Right lobe of liver (tissue), 6 donors: ENCODE measurements at regions not wholly inside any gene's neighbourhood (a gene's known extent, or its start where the extent isn't known, plus 50 kb on each side); places are given as distances from the start of the nearest gene placed in this dataset.

Experiments
- ATAC-seq, 4 donors: fragments of 200-7000 bp; cut with Tn5 transposase; one replicate each; pipeline ENCODE4 v1.9.1; 2020; ENCODE audit warnings: mild to moderate bottlenecking in 4 of 4, moderate library complexity in 4 of 4
- DNase-seq, 3 donors: peaks; one replicate each; pipeline ENCODE4 v3.0.0-alpha.2; 2020
- H3K27ac ChIP-seq, 3 donors: fragments of 200-600 bp; one replicate each; pipeline ENCODE4 v1.8.0; 2022
- H3K27me3 ChIP-seq, 2 donors: fragments of 200-600 bp; one replicate each; pipeline ENCODE4 v1.8.0; 2022
- H3K36me3 ChIP-seq, 4 donors: fragments of 200-600 bp; sonication (generic) in 1 of 4; one replicate each; pipeline versions ENCODE4 v1.5.1 to v1.8.0; 2017 to 2022; ENCODE audit warnings: control low read depth in 1 of 4
- H3K4me1 ChIP-seq, 4 donors: fragments of 200-600 bp; sonication (generic) in 1 of 4; one replicate each; pipeline versions ENCODE4 v1.5.1 to v1.8.0; 2017 to 2022; ENCODE audit warnings: control low read depth in 1 of 4
- H3K4me3 ChIP-seq, 3 donors: fragments of 200-600 bp; one replicate each; pipeline ENCODE4 v1.8.0; 2022
- H3K9me3 ChIP-seq, 4 donors: fragments of 200-600 bp; sonication (generic) in 1 of 4; one replicate each; pipeline versions ENCODE4 v1.5.1 to v1.8.0; 2017 to 2022; ENCODE audit warnings: control low read depth in 1 of 4
- CTCF ChIP-seq, 4 donors: fragments of 200-600 bp in 3 of 4; fragments of 450-650 bp in 1 of 4; IDR thresholded peaks; one replicate each; pipeline versions ENCODE4 v1.5.1 to v1.8.0; 2016 to 2022; ENCODE audit warnings: antibody characterized with exemption in 4 of 4, mild to moderate bottlenecking in 2 of 4
- POLR2A ChIP-seq: fragments of 450-650 bp; IDR thresholded peaks from one replicate; pipeline ENCODE4 v1.6.1; 2017; ENCODE audit warnings: antibody characterized with exemption, mild to moderate bottlenecking
- WGBS: methylation state at CpG from one replicate; pipeline ENCODE4 v1.1.6; 2018; ENCODE audit warnings: low coverage, low lambda C conversion rate; ENCODE audit not compliant: insufficient coverage; ENCODE audit errors: missing lambda C conversion rate; 5-methylcytosine and 5-hydroxymethylcytosine counted together
- intact Hi-C, 2 donors: fragments of 100-400 bp; cut with DNase I; formaldehyde crosslinking; loops; one replicate each; pipeline versions ENCODE4 v1.11.2 to v1.14.1; 2022
- donor health status: DM: no; HTN: yes; CAD: no.
- donor health status: DM: no; HTN: no; CAD: no.
- donor health status: DM: no; HTN: no; CAD: no.
- donor health status: DM: no; HTN: yes; CAD: no.
- donor health status: DM: no; HTN: yes; CAD: no.

- WGBS = 77% methylated on average over 3 of the region's 3 CpGs
Observed at GRCh38 chr9:82549174-82549821, 513.6 kb downstream of the RASEF start.

GRCh38 chr9:82552784-82553183 is 510.2 kb downstream of the RASEF start:
- Histone ChIP-seq H3K36me3 (no peaks in the 10 kb centered on the region), H3K9me3 (no peaks in the 10 kb centered on the region), H3K27ac (no peak overlapping the region), H3K4me1 (peaks cover 0 to 33% (median under 1%) of the 10 kb centered on the region in 4 donors), H3K27me3 (no peaks in the 10 kb centered on the region), H3K4me3 (no peak overlapping the region)
- no peak for TF ChIP-seq POLR2A
- no peak for TF ChIP-seq CTCF (IDR thresholded peaks at IDR 0.05)
- DNase-seq (no peak), ATAC-seq (no peak)
- intact Hi-C loops = no loop called here
- WGBS = 82% methylated on average over 2 of the region's 2 CpGs

More at GRCh38 chr9:82549174-82549821, 513.6 kb downstream of the RASEF start:
- no peaks in the 10 kb centered on the region for H3K36me3 ChIP-seq
- ATAC-seq (peak; percentile 78 to 88 (median 86)), DNase-seq (no peak)
- H3K4me1 ChIP-seq = no peaks in the 10 kb centered on the region
- intact Hi-C loops = no loop called here
- no peak overlapping the region for H3K4me3 ChIP-seq
- no peak overlapping the region for H3K27ac ChIP-seq
- no peaks in the 10 kb centered on the region for H3K9me3 ChIP-seq
- peak; percentile 38 to 49 (median 41) for TF ChIP-seq CTCF (IDR thresholded peaks at IDR 0.05)
- no peak for TF ChIP-seq POLR2A
- H3K27me3 ChIP-seq = no peaks in the 10 kb centered on the region

GRCh38 chr9:82553654-82554366 is 509.1 kb downstream of the RASEF start:
- Histone ChIP-seq H3K36me3 (no peaks in the 10 kb centered on the region), H3K27ac (no peak overlapping the region), H3K4me3 (no peak overlapping the region), H3K27me3 (no peaks in the 10 kb centered on the region), H3K4me1 (peaks cover 0 to 43% (median 5%) of the 10 kb centered on the region in 4 donors), H3K9me3 (no peaks in the 10 kb centered on the region)
- TF ChIP-seq CTCF (IDR thresholded peaks at IDR 0.05) (no peak), POLR2A (no peak)
- no peak for DNase-seq
- intact Hi-C loops = no loop called here
- ATAC-seq = peak in 1 of 4 donors; percentile 15
- 87% methylated on average over 8 of the region's 8 CpGs for WGBS

GRCh38 chr9:82554381-82554780 is 508.6 kb downstream of the RASEF start:
- no peak for TF ChIP-seq POLR2A
- TF ChIP-seq CTCF (IDR thresholded peaks at IDR 0.05) = no peak
- no peak for ATAC-seq

More at GRCh38 chr9:82554381-82554780, 508.6 kb downstream of the RASEF start:
- DNase-seq = no peak
- no peak overlapping the region for H3K27ac ChIP-seq
- no peaks in the 10 kb centered on the region for H3K36me3 ChIP-seq
- 85% methylated on average over 2 of the region's 3 CpGs for WGBS
- intact Hi-C loops = no loop called here
- no peak overlapping the region for H3K4me3 ChIP-seq
- no peaks in the 10 kb centered on the region for H3K27me3 ChIP-seq
- no peaks in the 10 kb centered on the region for H3K9me3 ChIP-seq
- peaks cover 0 to 48% (median 7%) of the 10 kb centered on the region in 4 donors for H3K4me1 ChIP-seq
